HCT116 (cell line): ENCODE measurements at regions not wholly inside any gene's neighbourhood (a gene's known extent, or its start where the extent isn't known, plus 50 kb on each side); places are given as distances from the start of the nearest gene placed in this dataset.

Experiments
- ATAC-seq: fragments of 200-7000 bp; cut with Tn5 transposase; 2 replicates; pipeline ENCODE4 v1.9.1; 2020; ENCODE audit warnings: mild to moderate bottlenecking, moderate library complexity
- BruUV-seq: library from RNA; stranded (reverse); fragments of 400-500 nt; replicated peaks from 2 replicates; lab custom pipeline; 2021; lab: Mats Ljungman, UMichigan
- CTCF ChIA-PET: fragments of 300-600 bp; sonication (Branson Sonifier 250); formaldehyde crosslinking; loops from one replicate; lab custom pipeline; 2021; ENCODE audit warnings: antibody characterized with exemption; lab: Charles Lee
- POLR2A ChIA-PET: fragments of 300-600, 350-600 bp; sonication (Branson Sonifier 250); formaldehyde crosslinking; loops from one replicate; lab custom pipeline; 2021; ENCODE audit warnings: antibody characterized with exemption; lab: Charles Lee
- RAD21 ChIA-PET, 2 experiments: fragments of 300-600 bp; sonication (Branson Sonifier 250); formaldehyde crosslinking; loops; one replicate each; lab custom pipeline; 2023; ENCODE audit warnings: low total read pairs in 2 of 2; ENCODE audit not compliant: uncharacterized antibody in 2 of 2, unreplicated experiment in 2 of 2, low non-redundant PET in 1 of 2; lab: Charles Lee
- DNase-seq: peaks from one replicate; pipeline ENCODE4 v3.0.0-alpha.2; 2010; ENCODE audit warnings: low read depth, low spot score
- H2AFZ ChIP-seq: fragments of 200-600 bp; shearing (Covaris generic), sonication (generic); 2 replicates; pipeline ENCODE4 v1.6.1; 2017; ENCODE audit warnings: low read depth, mixed run types, mixed read lengths, antibody characterized with exemption, low read length; ENCODE audit not compliant: poor library complexity, severe bottlenecking
- H3K27ac ChIP-seq: 2 replicates; pipeline ENCODE4 v1.5.1; 2012; ENCODE audit warnings: low read depth, low read length
- H3K27me3 ChIP-seq: fragments of 200-600 bp; sonication (generic); 2 replicates; pipeline ENCODE4 v1.6.1; 2016; ENCODE audit warnings: mixed run types, low read length, mixed read lengths; ENCODE audit not compliant: insufficient read depth
- H3K36me3 ChIP-seq, 2 experiments: fragments of 200-500 bp in 1 of 2; fragments of 200-600 bp in 1 of 2; sonication (Bioruptor generic) in 1 of 2; sonication (generic) in 1 of 2; 2 replicates each; pipeline versions ENCODE4 v1.5.1 to v1.6.1; 2014 to 2016; ENCODE audit warnings: low read length in 2 of 2, inconsistent platforms in 1 of 2, mixed read lengths in 1 of 2, mixed run types in 1 of 2; ENCODE audit not compliant: insufficient read depth in 2 of 2, control insufficient read depth in 1 of 2
- H3K4me1 ChIP-seq, 2 experiments: fragments of 200-600 bp in 1 of 2; sonication (generic) in 1 of 2; 2 replicates each; pipeline versions ENCODE4 v1.5.1 to v1.6.1; 2012 to 2017; ENCODE audit warnings: low read length in 2 of 2, inconsistent platforms in 1 of 2, mild to moderate bottlenecking in 1 of 2, mixed read lengths in 1 of 2, mixed run types in 1 of 2, moderate library complexity in 1 of 2; ENCODE audit not compliant: insufficient read depth in 2 of 2, control insufficient read depth in 1 of 2
- H3K4me2 ChIP-seq: fragments of 200-600 bp; sonication (generic); 2 replicates; pipeline ENCODE4 v1.6.1; 2017; ENCODE audit warnings: mixed run types, low read length, mixed read lengths
- H3K4me3 ChIP-seq, 2 experiments: fragments of 200-600 bp in 1 of 2; sonication (generic) in 1 of 2; replicated peaks in 1 of 2; 2 replicates each; pipeline ENCODE4 v1.5.1; 2011 to 2016; ENCODE audit warnings: low read length in 2 of 2, control low read depth in 1 of 2, low read depth in 1 of 2, mild to moderate bottlenecking in 1 of 2, mixed read lengths in 1 of 2, mixed run types in 1 of 2
- H3K79me2 ChIP-seq: fragments of 200-600 bp; sonication (generic); 2 replicates; pipeline ENCODE4 v1.6.1; 2017; ENCODE audit warnings: mild to moderate bottlenecking, mixed run types, low read length, moderate library complexity, mixed read lengths; ENCODE audit not compliant: insufficient read depth
- H3K9ac ChIP-seq: fragments of 200-600 bp; sonication (generic); 2 replicates; pipeline ENCODE4 v1.6.1; 2016; ENCODE audit warnings: low read length, mixed read lengths
- H3K9me2 ChIP-seq: fragments of 200-600 bp; sonication (generic), shearing (Covaris generic); 2 replicates; pipeline ENCODE4 v1.6.1; 2017; ENCODE audit warnings: mixed run types, mild to moderate bottlenecking, moderate library complexity; ENCODE audit not compliant: insufficient read depth
- H3K9me3 ChIP-seq, 2 experiments: fragments of 200-500 bp in 1 of 2; fragments of 200-600 bp in 1 of 2; sonication (Bioruptor generic) in 1 of 2; sonication (generic) in 1 of 2; 2 replicates each; pipeline ENCODE4 v1.6.1; 2014 to 2017; ENCODE audit warnings: low read length in 2 of 2, mixed read lengths in 2 of 2, inconsistent platforms in 1 of 2, low read depth in 1 of 2, mild to moderate bottlenecking in 1 of 2, mixed run types in 1 of 2, moderate library complexity in 1 of 2; ENCODE audit not compliant: control insufficient read depth in 1 of 2, insufficient read depth in 1 of 2
- H4K20me1 ChIP-seq: fragments of 200-600 bp; sonication (generic), shearing (Covaris generic); 2 replicates; pipeline ENCODE4 v1.6.1; 2017; ENCODE audit warnings: mixed run types, mild to moderate bottlenecking, moderate library complexity; ENCODE audit not compliant: insufficient read depth
- EZH2 ChIP-seq: fragments of 200-600 bp; sonication (generic); IDR thresholded peaks from 2 replicates; pipeline ENCODE4 v1.6.1; 2017; ENCODE audit warnings: antibody characterized with exemption, mixed run types
- POLR2A ChIP-seq: IDR thresholded peaks from 2 replicates; pipeline ENCODE4 v1.7.0; 2011; ENCODE audit warnings: borderline replicate concordance; ENCODE audit not compliant: insufficient read depth, insufficient read length; ENCODE audit errors: extremely low read depth
- REST ChIP-seq: IDR thresholded peaks from 2 replicates; pipeline ENCODE4 v1.6.1; 2012; ENCODE audit warnings: low read depth
- SP1 ChIP-seq: IDR thresholded peaks from 2 replicates; pipeline ENCODE4 v1.6.1; 2012; ENCODE audit warnings: low read depth
- SRF ChIP-seq: IDR thresholded peaks from 2 replicates; pipeline ENCODE4 v1.6.1; 2012; ENCODE audit warnings: low read depth
- ZBTB33 ChIP-seq: IDR thresholded peaks from 2 replicates; pipeline ENCODE4 v1.6.1; 2011; ENCODE audit warnings: mild to moderate bottlenecking, low read length, moderate library complexity; ENCODE audit not compliant: insufficient replicate concordance; ENCODE audit errors: extremely low read depth
- intact Hi-C: fragments of 100-400 bp; cut with micrococcal nuclease; formaldehyde crosslinking; loops from 2 replicates; pipeline ENCODE4 v1.10.0; 2022

- Histone ChIP-seq H3K9me2 (no peaks in the 10 kb centered on the region), H3K36me3 (no peaks in the 10 kb centered on the region), H3K27ac (no peak overlapping the region), H3K9me3 (no peaks in the 10 kb centered on the region; a peak in 2 of 4 replicates), H3K27me3 (no peaks in the 10 kb centered on the region), H3K9ac (no peak overlapping the region), H3K4me3 (no peak overlapping the region), H3K79me2 (no peaks in the 10 kb centered on the region), H4K20me1 (no peaks in the 10 kb centered on the region; the same call in 1 of the 2 replicates), H3K4me1 (no peaks in the 10 kb centered on the region), H3K4me2 (no peak overlapping the region), H2AFZ (no peak overlapping the region)
- ChIA-PET POLR2A (no interaction called here), RAD21 (no interaction called here), CTCF (no interaction called here)
- TF ChIP-seq EZH2 (no peak), REST (no peak), ZBTB33 (no peak), SP1 (no peak), SRF (no peak), POLR2A (no peak)
- ATAC-seq (no peak), DNase-seq (no peak)
- no TSS peak for BruUV-seq
- intact Hi-C loops = no loop called here
Measured at GRCh38 chr6:66935612-66936011, 1228.6 kb upstream of the EYS start.
